ENCODE measurements at regions not wholly inside any gene's neighbourhood (a gene's known extent, or its start where the extent isn't known, plus 50 kb on each side); places are given as distances from the start of the nearest gene placed in this dataset.
"Not testable (repeated sequence)": the region's sequence is repeated elsewhere in the genome, so short reads cannot be mapped to it uniquely, and the experiment has no call there.

DNA sequence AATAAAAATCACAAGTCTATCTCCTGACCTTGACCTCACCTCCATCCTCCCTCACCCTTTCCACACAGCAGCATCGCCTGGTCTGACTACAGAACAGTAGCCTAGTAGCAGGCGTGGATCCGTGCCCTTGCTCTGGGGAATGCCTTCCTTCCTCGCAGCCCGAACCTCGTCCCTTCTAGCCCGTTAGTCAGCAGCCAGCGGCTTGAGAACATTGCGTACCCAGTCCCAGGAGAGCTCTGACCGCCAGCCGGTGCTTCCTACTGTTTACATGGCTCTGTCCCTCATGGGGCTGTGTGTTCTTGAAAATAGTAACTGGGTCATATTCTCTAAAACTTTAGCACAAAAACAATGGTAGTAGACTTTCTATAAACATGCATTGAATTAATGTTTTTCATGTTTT lies 682.7 kb upstream of the IGFBP3 start:
- no peak overlapping the region for H3K4me3 ChIP-seq (ENCODE audit: low read depth, low read length)
- DNase-seq (ENCODE audit: low read depth): no peak
- TF ChIP-seq, protein P1, sequence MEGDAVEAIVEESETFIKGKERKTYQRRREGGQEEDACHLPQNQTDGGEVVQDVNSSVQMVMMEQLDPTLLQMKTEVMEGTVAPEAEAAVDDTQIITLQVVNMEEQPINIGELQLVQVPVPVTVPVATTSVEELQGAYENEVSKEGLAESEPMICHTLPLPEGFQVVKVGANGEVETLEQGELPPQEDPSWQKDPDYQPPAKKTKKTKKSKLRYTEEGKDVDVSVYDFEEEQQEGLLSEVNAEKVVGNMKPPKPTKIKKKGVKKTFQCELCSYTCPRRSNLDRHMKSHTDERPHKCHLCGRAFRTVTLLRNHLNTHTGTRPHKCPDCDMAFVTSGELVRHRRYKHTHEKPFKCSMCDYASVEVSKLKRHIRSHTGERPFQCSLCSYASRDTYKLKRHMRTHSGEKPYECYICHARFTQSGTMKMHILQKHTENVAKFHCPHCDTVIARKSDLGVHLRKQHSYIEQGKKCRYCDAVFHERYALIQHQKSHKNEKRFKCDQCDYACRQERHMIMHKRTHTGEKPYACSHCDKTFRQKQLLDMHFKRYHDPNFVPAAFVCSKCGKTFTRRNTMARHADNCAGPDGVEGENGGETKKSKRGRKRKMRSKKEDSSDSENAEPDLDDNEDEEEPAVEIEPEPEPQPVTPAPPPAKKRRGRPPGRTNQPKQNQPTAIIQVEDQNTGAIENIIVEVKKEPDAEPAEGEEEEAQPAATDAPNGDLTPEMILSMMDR (IDR thresholded peaks at IDR 0.05; ENCODE audit: low read depth, low read length, missing control alignments): no peak

DNA sequence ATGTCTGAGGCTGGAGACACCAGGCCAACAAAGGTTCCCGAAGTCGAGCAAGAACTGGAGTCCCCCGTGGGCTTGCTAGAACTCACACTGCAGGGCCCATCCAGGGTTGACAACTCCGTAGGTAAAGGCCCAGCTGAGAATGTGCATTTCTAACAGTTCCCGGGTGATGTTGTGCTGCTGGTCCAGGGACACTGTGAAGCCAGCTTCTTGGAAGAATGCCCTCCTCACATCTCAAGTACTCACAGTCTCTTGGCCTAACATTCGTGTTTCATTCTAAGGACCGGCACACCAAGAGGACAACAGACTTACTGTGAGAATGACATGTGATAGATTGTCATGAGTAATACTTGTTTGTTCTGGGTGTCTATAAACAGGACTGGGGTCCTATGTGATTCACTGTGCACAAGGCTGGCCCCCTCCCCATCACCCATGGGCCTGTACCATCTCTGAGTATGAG lies 682.3 kb upstream of the IGFBP3 start:
- no peak overlapping the region for H3K4me3 ChIP-seq (ENCODE audit: low read depth, low read length)
- no peak for DNase-seq (ENCODE audit: low read depth)
- TF ChIP-seq, protein P1 (IDR thresholded peaks at IDR 0.05; ENCODE audit: low read depth, low read length, missing control alignments): no peak

DNA sequence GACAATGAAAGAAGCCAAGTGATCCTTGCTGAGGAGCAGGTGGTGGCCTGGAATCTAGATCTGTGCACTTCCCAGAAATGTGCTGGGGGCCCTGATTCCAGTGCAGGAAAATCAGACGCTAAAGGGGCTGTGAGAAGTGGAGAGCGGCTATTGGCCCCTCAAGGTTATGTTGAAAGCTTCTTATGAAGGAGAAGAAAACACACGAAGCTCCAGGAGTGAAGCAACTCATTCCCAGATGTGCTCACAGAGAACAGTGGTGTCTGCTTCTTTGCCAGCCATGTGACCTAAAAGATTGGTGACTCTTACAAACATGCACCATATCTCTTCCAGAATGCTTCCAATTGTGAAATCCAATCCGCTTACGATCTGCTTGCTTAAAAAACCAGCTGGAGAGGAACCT lies 679.3 kb upstream of the IGFBP3 start:
- TF ChIP-seq, protein P1 (IDR thresholded peaks at IDR 0.05; ENCODE audit: low read depth, low read length, missing control alignments): no peak
- no peak overlapping the region for H3K4me3 ChIP-seq (ENCODE audit: low read depth, low read length)
- no peak for DNase-seq (ENCODE audit: low read depth)

DNA sequence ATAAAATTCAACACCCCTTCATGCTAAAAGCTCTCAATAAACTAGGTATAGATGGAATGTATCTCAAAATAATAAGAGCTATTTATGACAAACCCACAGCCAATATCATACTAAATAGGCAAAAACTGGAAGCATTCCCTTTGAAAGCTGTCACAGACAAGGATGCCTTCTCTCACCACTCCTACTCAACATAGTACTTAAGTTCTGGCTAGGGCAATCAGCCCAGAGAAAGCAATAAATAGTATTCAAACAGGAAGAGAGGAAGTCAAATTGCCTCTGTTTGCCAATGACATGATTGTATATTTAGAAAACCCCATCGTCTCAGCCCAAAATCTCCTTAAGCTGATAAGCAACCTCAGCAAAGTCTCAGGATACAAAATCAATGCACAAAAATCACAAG lies 673.8 kb upstream of the IGFBP3 start:
- H3K4me3 ChIP-seq (ENCODE audit: low read depth, low read length); DNase-seq (ENCODE audit: low read depth): not testable (repeated sequence)

DNA sequence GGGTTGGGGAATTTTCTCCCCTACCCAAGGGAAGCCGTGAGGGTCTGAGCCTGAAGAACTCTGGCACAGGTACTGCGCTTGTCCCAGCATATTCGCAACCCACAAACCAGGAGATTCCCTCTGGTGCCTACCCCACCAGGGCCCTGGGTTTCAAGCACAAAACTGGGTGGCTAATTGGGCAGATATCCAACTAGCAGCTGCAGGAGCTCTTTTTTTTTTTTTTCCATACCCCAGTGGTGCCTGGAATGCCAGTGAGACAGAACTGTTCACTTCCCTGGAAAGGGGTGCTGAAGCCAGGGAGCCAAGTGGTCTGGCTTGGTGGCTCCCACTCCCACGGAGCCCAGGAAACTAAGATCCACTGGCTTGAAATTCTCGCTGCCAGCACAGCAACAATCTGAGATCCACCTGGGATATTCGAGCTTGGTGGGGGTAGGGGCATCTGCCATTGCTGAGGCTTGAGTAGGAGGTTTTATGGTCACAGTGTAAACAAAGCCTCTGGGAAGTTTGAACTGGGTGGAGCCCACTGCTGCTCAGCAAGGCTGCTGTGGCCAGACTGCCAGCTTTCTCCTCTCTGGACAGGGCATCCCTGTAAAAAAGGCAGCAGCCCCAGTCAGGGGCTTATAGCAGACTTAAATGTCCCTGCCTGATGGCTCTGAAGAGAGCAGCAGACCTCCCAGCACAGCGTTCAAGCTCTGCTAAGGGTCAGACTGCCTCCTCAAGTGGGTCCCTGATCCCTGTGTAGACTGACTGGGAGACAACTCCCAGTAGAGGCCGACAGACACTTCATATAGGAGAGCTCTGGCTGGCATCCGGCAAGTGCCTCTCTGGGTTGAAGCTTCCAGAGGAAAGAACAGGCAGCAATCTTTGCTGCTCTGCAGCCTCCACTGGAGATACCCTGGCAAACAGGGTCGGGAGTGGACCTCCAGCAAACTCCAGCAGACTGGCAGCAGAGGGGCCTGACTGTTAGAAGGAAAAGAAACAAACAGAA lies 670.1 kb upstream of the IGFBP3 start:
- not testable (repeated sequence) for DNase-seq (ENCODE audit: low read depth); H3K4me3 ChIP-seq (ENCODE audit: low read depth, low read length)

DNA sequence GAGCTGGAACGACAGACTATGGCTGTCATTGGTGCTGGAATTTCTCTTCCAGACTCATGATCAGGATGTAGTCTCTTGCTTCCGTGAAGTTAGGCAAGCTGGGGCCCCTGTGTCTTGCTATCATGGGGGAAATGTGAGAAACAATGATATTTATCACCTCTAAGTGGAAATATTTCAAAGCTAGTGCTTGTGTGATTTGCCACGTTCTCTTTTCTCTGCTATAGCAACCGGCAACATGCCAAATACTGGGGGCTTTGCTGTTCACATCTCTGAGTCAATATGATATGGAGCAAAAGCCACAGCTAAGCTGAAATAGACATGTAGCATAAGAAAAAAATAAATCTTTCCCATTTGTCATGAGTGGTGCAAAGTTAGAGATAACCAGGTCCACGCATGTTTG lies 668.2 kb upstream of the IGFBP3 start:
- H3K4me3 ChIP-seq (ENCODE audit: low read depth, low read length): no peak overlapping the region
- DNase-seq (ENCODE audit: low read depth): no peak
- TF ChIP-seq, protein P1 (IDR thresholded peaks at IDR 0.05; ENCODE audit: low read depth, low read length, missing control alignments): no peak

DNA sequence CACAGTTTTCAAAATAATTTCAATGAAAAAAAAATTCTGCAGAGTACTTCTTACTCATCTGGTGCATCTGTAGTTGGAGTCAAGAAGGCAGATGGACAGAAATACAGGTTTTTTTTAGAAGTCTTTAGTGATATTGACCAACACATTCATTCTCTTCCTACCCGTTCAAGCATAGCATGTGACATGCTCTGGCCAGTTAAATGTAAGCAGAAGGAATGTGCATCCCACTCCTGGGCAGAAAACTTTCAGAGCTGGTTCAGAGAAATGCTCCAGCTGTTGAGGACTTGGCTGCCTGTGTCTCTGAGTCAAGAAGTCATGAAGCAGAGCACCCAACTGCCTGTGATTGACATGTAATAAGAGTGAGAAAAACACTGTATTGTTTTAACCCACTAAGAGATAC lies 665.3 kb upstream of the IGFBP3 start:
- TF ChIP-seq, protein P1 (IDR thresholded peaks at IDR 0.05; ENCODE audit: low read depth, low read length, missing control alignments): no peak
- DNase-seq (ENCODE audit: low read depth): no peak
- H3K4me3 ChIP-seq (ENCODE audit: low read depth, low read length): no peak overlapping the region

DNA sequence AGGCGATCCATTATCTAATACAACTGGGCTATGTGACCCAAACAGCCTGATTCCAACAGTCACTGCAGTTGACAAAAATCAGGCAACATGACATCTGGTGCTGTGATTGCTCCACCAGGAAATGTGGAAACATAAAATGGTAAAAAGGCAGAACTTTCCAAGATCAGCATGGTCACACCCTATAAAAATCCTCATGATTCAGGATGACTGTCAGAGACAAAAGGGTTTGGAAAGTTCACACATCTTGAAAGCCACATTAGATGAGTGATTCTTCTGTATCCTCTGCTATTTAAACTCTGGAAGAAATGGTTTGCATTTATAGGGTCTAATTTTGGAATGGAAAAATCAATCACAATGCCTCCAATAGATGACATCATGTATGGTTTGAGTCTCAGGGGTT lies 662.6 kb upstream of the IGFBP3 start:
- DNase-seq (ENCODE audit: low read depth): no peak
- H3K4me3 ChIP-seq (ENCODE audit: low read depth, low read length): no peak overlapping the region
- TF ChIP-seq, protein P1 (IDR thresholded peaks at IDR 0.05; ENCODE audit: low read depth, low read length, missing control alignments): no peak
